GM12891 (cell line): ENCODE measurements at regions not wholly inside any gene's neighbourhood (a gene's known extent, or its start where the extent isn't known, plus 50 kb on each side); places are given as distances from the start of the nearest gene placed in this dataset.

Experiments used
- POLR2A ChIP-seq: IDR thresholded peaks from 2 replicates; pipeline ENCODE4 v1.6.1; 2011; ENCODE audit warnings: low read depth, low read length, control low read depth
- POLR2AphosphoS5 ChIP-seq: IDR thresholded peaks from 2 replicates; pipeline ENCODE4 v1.6.1; 2011; ENCODE audit warnings: low read depth, low read length, control low read depth
- TAF1 ChIP-seq: IDR thresholded peaks from 2 replicates; pipeline ENCODE4 v1.6.1; 2011; ENCODE audit warnings: low read depth, low read length, control low read depth

- TF ChIP-seq TAF1 (no peak), POLR2AphosphoS5 (no peak), POLR2A (no peak)
These were observed 103.3 kb upstream of the MAP4K3 start for GRCh38 chr2:39540414-39540813.
